DND-41 (cell line): ENCODE measurements at regions not wholly inside any gene's neighbourhood (a gene's known extent, or its start where the extent isn't known, plus 50 kb on each side); places are given as distances from the start of the nearest gene placed in this dataset.

ENCODE experiments used
- EZH2 ChIP-seq: IDR thresholded peaks from 3 replicates; pipeline ENCODE4 v1.6.1; 2012; ENCODE audit warnings: borderline replicate concordance, low read depth, mild to moderate bottlenecking, moderate library complexity, low read length, inconsistent platforms; ENCODE audit not compliant: severe bottlenecking
- TF ChIP-seq, protein P1 (sequence below): IDR thresholded peaks from 2 replicates; pipeline ENCODE4 v1.5.1; 2012; ENCODE audit warnings: borderline replicate concordance, low read length, moderate library complexity, mild to moderate bottlenecking; ENCODE audit not compliant: poor library complexity, severe bottlenecking; ENCODE audit errors: extremely low read depth

DNA sequence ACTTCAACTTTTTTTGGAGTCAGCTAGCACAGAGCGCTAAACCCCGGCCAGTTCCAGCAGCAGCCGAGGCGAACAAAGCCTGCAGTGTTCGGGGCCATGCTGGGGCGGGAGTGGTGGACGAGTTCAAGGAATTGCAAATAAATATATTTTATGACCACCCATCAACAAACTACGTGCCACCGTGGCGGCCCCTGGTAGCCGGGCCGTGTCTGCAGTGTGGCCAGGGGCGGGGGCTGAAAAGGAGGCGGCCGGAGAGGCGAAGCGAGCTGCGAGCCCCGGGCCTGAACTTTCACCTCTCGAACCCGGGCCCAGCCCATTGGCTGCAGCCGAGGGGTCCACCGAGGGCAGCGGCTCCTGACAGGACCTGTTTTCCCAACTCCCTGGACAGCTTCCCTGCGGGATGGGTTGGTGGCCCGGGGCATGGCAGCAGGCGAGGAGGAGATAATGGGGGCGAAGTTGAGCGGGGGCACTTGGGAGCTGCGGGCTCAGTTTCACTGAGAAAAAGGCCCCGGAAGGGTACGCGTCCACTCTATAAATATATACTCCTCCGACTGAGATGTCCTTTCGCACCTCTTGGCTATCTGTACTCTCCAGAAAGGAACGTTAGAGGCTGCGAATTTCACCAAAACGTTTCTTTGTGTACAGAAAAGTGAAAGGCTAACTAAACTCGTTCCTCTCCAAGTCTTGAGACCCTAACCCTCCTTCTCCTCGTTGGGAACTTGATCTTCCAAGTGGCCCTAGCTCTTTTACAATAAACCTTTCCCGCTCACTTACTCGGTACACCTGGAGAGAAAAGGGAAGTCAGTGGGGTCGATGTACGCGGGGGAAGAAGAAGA is 164.6 kb upstream of the PPP1R3A start:
- TF ChIP-seq, protein P1, sequence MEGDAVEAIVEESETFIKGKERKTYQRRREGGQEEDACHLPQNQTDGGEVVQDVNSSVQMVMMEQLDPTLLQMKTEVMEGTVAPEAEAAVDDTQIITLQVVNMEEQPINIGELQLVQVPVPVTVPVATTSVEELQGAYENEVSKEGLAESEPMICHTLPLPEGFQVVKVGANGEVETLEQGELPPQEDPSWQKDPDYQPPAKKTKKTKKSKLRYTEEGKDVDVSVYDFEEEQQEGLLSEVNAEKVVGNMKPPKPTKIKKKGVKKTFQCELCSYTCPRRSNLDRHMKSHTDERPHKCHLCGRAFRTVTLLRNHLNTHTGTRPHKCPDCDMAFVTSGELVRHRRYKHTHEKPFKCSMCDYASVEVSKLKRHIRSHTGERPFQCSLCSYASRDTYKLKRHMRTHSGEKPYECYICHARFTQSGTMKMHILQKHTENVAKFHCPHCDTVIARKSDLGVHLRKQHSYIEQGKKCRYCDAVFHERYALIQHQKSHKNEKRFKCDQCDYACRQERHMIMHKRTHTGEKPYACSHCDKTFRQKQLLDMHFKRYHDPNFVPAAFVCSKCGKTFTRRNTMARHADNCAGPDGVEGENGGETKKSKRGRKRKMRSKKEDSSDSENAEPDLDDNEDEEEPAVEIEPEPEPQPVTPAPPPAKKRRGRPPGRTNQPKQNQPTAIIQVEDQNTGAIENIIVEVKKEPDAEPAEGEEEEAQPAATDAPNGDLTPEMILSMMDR: no peak
- no peak for TF ChIP-seq EZH2
